ENCODE measurements at regions not wholly inside any gene's neighbourhood (a gene's known extent, or its start where the extent isn't known, plus 50 kb on each side); places are given as distances from the start of the nearest gene placed in this dataset.

DNA sequence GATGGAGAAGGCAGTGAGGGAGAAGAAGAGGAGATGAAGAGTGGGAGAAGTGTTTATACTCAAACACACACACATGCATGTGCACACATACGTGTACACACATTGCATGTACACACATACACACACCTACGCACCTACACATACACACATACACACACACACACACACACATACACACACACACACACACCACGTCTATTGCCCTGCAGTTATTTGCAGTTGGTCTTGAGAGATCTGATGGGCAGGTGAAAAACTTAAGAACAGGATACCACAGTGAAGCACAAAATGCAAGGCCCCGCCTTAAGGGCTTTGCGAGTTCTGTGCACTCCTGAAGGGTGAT, 190.2 kb downstream of the MYCN start:
- H2AK5ac ChIP-seq (ENCODE audit: insufficient read length, low read length): no peak overlapping the region
- no peak overlapping the region for H3K4me2 ChIP-seq (ENCODE audit: insufficient read depth, insufficient read length, low read length)
- H3K9ac ChIP-seq (ENCODE audit: extremely low read depth, insufficient read length, low read length): no peak overlapping the region
- no peaks in the 10 kb centered on the region for H3K27me3 ChIP-seq (ENCODE audit: insufficient read depth, low read length)
- no peaks in the 10 kb centered on the region for H3K23me2 ChIP-seq (ENCODE audit: insufficient read length, low read depth, low read length, poor library complexity, severe bottlenecking)
- H3K4me1 Mint-ChIP-seq: peaks cover under 1 to 10% of the 10 kb centered on the region in 2 experiments; a peak in 2 of 4 replicates
- no peaks in the 10 kb centered on the region for H4K20me1 ChIP-seq (ENCODE audit: control insufficient read depth, insufficient read depth, insufficient read length)
- H3K4me3 Mint-ChIP-seq: no peak overlapping the region
- H3K27me3 Mint-ChIP-seq (ENCODE audit: low read depth): peaks cover 5% of the 10 kb centered on the region; the same call in 1 of the 2 replicates
- H3K9me3 Mint-ChIP-seq: no peaks in the 10 kb centered on the region; a peak in 1 of 5 replicates
- H3K4me1 ChIP-seq (ENCODE audit: insufficient read depth, low read length): no peaks in the 10 kb centered on the region
- H3K27ac ChIP-seq (ENCODE audit: insufficient read length, low read depth, low read length): no peak overlapping the region
- no peak overlapping the region for H2BK15ac ChIP-seq (ENCODE audit: low read depth, low read length)
- H4K8ac ChIP-seq (replicated peaks; ENCODE audit: insufficient read length, low read depth, low read length): no peak overlapping the region
- TF ChIP-seq, protein P1, sequence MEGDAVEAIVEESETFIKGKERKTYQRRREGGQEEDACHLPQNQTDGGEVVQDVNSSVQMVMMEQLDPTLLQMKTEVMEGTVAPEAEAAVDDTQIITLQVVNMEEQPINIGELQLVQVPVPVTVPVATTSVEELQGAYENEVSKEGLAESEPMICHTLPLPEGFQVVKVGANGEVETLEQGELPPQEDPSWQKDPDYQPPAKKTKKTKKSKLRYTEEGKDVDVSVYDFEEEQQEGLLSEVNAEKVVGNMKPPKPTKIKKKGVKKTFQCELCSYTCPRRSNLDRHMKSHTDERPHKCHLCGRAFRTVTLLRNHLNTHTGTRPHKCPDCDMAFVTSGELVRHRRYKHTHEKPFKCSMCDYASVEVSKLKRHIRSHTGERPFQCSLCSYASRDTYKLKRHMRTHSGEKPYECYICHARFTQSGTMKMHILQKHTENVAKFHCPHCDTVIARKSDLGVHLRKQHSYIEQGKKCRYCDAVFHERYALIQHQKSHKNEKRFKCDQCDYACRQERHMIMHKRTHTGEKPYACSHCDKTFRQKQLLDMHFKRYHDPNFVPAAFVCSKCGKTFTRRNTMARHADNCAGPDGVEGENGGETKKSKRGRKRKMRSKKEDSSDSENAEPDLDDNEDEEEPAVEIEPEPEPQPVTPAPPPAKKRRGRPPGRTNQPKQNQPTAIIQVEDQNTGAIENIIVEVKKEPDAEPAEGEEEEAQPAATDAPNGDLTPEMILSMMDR (conservative IDR thresholded peaks at IDR 0.05): no peak
- no peaks in the 10 kb centered on the region for H3K79me2 ChIP-seq (ENCODE audit: insufficient read depth, low read length)
- H3K79me1 ChIP-seq (ENCODE audit: insufficient read depth, low read depth, low read length, poor library complexity, severe bottlenecking): no peaks in the 10 kb centered on the region
- H3K56ac ChIP-seq (ENCODE audit: insufficient read length, low read depth, low read length): no peak overlapping the region
- WGBS (ENCODE audit: extremely low coverage, insufficient read length, low lambda C conversion rate): no CpG with 5 or more reads among the region's 5 CpGs
- H4K5ac ChIP-seq (ENCODE audit: insufficient read length, low read depth, low read length): no peak overlapping the region
- H4K91ac ChIP-seq (ENCODE audit: insufficient read length, low read depth, low read length): no peak overlapping the region
- H3K36me3 Mint-ChIP-seq (ENCODE audit: insufficient read depth in 1 of 3, low read depth in 3 of 3): no peaks in the 10 kb centered on the region; a peak in 1 of 7 replicates
- no peak overlapping the region for H3K23ac ChIP-seq (ENCODE audit: insufficient read length, low read depth, low read length)
- H3K9me3 ChIP-seq (ENCODE audit: control insufficient read depth, low read depth, low read length): no peaks in the 10 kb centered on the region
- H3K27ac Mint-ChIP-seq: no peak overlapping the region
- no peak overlapping the region for H2BK20ac ChIP-seq (ENCODE audit: low read depth, low read length, poor library complexity, severe bottlenecking)
- no peak overlapping the region for H3T11ph ChIP-seq (ENCODE audit: low read length)
- H2BK12ac ChIP-seq (ENCODE audit: insufficient read length, low read depth, low read length): no peak overlapping the region
- no peak overlapping the region for H2BK5ac ChIP-seq (ENCODE audit: insufficient read length, low read length)
- H2BK120ac ChIP-seq (ENCODE audit: low read depth, low read length, poor library complexity, severe bottlenecking): no peak overlapping the region
- no peak overlapping the region for H2AFZ ChIP-seq (ENCODE audit: low read length)
- H3K14ac ChIP-seq (ENCODE audit: insufficient read depth, low read length): no peak overlapping the region
- H3K18ac ChIP-seq (ENCODE audit: insufficient read length, low read depth, low read length): no peak overlapping the region
- DNase-seq: no peak
- H3K4ac ChIP-seq (ENCODE audit: low read depth, low read length): no peak overlapping the region

Data from H9 (cell line).